ENCODE measurements at regions not wholly inside any gene's neighbourhood (a gene's known extent, or its start where the extent isn't known, plus 50 kb on each side); places are given as distances from the start of the nearest gene placed in this dataset.

DNA sequence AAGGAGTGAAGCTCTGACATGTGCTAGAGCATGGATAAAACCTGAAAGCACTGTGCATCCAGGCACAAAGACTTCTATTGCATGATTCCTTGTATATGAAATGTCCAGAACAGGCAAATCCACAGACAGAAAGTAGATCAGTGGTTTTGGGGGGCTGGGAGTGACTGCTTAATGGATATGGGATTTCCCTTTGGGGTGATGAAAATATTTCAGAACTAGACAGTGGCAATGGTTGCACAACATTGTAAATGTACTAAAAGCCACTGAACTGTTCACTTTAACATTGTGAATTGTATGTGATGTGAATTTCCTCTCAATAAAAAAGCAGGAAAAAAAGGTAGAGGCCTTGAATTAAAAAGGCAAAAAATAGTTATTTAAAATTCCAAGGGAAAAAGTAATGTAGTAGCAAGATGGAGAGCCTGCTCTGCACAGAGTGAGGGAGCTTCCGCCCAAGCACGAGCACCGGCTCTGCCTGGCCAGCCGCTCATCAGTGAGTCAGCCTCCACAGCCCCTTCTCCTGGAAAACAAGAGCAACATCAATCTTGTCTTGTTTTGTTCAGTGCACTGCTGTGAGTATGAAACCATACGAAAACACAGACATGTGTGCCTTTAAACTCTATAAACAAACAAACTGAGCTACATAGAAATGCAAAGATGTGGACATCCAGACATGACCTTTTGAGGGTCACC is 74.6 kb upstream of the THBS2 start:
- no peaks in the 10 kb centered on the region for H3K4me1 ChIP-seq (ENCODE audit: control insufficient read depth in 2 of 2, insufficient read depth in 2 of 2, low read length in 1 of 2)
- peaks cover 0 to 2% of the 10 kb centered on the region in 2 donors for H3K9me3 ChIP-seq (ENCODE audit: control insufficient read depth in 2 of 2, insufficient read depth in 1 of 2, low read depth in 1 of 2, low read length in 1 of 2)
- no peak overlapping the region for H3K4me3 ChIP-seq (ENCODE audit: low read depth in 1 of 2, low read length in 2 of 2)
- no peaks in the 10 kb centered on the region for H3K36me3 ChIP-seq (ENCODE audit: control insufficient read depth in 2 of 2, insufficient read depth in 2 of 2, low read length in 1 of 2)
- no peaks in the 10 kb centered on the region for H3K27me3 ChIP-seq (ENCODE audit: control insufficient read depth in 1 of 2, insufficient read depth in 2 of 2, low read length in 2 of 2)
- WGBS, 2 donors, result 42 to 73% methylated on average over 5 of the region's 5 CpGs
- H3K27ac ChIP-seq (ENCODE audit: low read depth in 2 of 2, low read length in 1 of 2), result no peak overlapping the region

DNA sequence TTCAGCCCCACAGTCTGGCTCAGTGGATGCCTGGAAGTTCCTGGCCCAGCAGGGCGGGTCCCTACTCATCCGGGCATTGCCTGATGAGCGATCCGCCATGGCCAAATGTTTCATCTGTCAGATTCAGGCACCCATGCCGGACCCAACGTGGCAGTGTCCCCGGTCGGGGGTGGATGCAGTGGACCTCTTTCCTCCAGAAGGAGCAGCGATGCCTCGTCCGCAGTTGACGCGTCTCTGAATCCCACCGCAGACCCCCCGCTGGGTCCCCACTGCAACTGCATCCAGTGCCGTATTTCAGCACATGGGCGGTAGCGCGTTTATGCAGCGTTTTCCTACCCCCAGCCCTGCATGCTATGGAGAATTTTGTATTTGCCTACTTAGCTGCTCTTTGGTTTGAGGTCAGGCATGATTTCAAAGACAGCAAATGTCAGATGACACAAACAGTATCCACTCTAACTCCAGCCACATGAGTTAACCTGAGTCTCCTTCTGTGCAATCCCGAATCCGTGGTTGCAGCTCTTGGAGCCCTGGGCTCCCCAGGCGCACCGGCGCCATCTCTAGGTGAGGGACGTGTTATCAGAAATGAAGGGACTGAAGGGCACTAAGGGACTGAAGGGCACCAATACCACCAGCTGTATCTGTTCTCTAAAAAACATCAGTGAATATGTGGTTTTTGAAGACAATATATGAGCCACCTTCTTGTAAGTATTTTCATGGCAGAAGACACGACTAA is 72.6 kb upstream of the THBS2 start:
- no peak overlapping the region for H3K4me3 ChIP-seq (ENCODE audit: low read depth in 1 of 2, low read length in 2 of 2)
- H3K4me1 ChIP-seq (ENCODE audit: control insufficient read depth in 2 of 2, insufficient read depth in 2 of 2, low read length in 1 of 2), result peaks cover 0 to 3% of the 10 kb centered on the region in 2 donors
- 85 to 86% methylated on average over 27 of the region's 27 CpGs for WGBS, 2 donors
- peaks cover 0 to 2% of the 10 kb centered on the region in 2 donors for H3K9me3 ChIP-seq (ENCODE audit: control insufficient read depth in 2 of 2, insufficient read depth in 1 of 2, low read depth in 1 of 2, low read length in 1 of 2)
- no peak overlapping the region for H3K27ac ChIP-seq (ENCODE audit: low read depth in 2 of 2, low read length in 1 of 2)
- H3K27me3 ChIP-seq (ENCODE audit: control insufficient read depth in 1 of 2, insufficient read depth in 2 of 2, low read length in 2 of 2), result no peaks in the 10 kb centered on the region
- no peaks in the 10 kb centered on the region for H3K36me3 ChIP-seq (ENCODE audit: control insufficient read depth in 2 of 2, insufficient read depth in 2 of 2, low read length in 1 of 2)

DNA sequence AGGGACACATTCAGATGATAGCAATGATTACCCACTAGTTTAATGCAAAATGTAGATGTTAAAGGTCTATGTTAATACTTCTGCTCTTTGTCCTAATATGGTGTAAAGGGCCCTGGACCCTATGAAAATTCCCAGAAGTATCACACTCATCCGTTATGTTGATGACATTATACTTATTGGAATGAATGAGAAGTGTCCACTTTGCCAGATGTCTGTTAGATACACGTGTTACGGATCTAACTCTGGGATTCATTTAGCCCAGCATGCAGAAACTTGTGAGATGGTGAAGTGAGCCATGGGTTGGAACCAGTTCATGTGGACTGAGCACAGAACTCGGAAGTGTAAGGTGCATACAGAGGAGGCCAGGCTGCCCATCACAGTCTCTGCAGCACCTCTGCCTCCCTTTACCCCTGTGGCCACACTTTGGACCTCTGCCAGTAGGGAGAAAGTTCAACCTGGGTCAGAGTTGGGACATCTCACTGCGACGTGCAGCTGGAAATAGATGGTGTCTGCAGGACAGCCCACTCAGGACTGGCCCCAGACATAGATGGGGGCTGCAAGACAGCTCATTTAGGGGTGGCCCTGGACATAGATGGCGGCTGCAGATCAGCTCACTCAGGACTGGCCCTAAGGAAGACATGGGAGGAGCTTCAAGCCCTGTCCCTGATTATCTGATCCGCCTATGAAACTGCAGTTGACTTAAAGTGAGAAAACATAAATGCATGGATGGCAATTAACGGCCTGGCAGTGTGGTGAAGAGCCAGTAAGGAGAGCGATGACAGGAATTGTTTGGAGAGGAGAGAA is 71.2 kb upstream of the THBS2 start:
- peaks cover 0 to 2% of the 10 kb centered on the region in 2 donors for H3K9me3 ChIP-seq (ENCODE audit: control insufficient read depth in 2 of 2, insufficient read depth in 1 of 2, low read depth in 1 of 2, low read length in 1 of 2)
- no peak overlapping the region for H3K27ac ChIP-seq (ENCODE audit: low read depth in 2 of 2, low read length in 1 of 2)
- no peak overlapping the region for H3K4me3 ChIP-seq (ENCODE audit: low read depth in 1 of 2, low read length in 2 of 2)
- peaks cover 0 to 3% of the 10 kb centered on the region in 2 donors for H3K4me1 ChIP-seq (ENCODE audit: control insufficient read depth in 2 of 2, insufficient read depth in 2 of 2, low read length in 1 of 2)
- H3K36me3 ChIP-seq (ENCODE audit: control insufficient read depth in 2 of 2, insufficient read depth in 2 of 2, low read length in 1 of 2), result no peaks in the 10 kb centered on the region
- no peaks in the 10 kb centered on the region for H3K27me3 ChIP-seq (ENCODE audit: control insufficient read depth in 1 of 2, insufficient read depth in 2 of 2, low read length in 2 of 2)
- 70 to 86% methylated on average over 10 of the region's 10 CpGs for WGBS, 2 donors

DNA sequence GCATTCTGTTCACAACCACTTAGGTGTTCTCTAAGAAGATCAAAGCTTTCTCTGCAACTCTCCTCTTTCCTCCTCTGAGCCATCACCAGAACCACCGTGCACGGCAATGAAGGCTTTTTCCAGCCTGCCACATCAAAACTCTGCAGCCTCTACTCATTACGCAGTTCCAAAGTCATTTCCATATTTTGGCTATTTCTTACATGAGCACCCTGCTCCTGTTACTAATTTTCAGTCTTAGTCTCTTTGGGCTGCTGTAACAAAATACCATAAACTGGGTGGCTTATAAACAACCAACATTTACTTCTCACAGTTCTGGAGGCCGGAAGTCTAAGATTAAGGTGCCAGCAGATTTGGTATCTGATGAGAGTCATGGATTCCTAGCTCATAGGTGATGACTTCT is 70.4 kb upstream of the THBS2 start:
- 92% methylated on average over 4 of the region's 4 CpGs for WGBS, 2 donors
- peaks cover 0 to 2% of the 10 kb centered on the region in 2 donors for H3K9me3 ChIP-seq (ENCODE audit: control insufficient read depth in 2 of 2, insufficient read depth in 1 of 2, low read depth in 1 of 2, low read length in 1 of 2)
- no peak overlapping the region for H3K27ac ChIP-seq (ENCODE audit: low read depth in 2 of 2, low read length in 1 of 2)
- H3K4me1 ChIP-seq (ENCODE audit: control insufficient read depth in 2 of 2, insufficient read depth in 2 of 2, low read length in 1 of 2), result peaks cover 0 to 3% of the 10 kb centered on the region in 2 donors
- H3K27me3 ChIP-seq (ENCODE audit: control insufficient read depth in 1 of 2, insufficient read depth in 2 of 2, low read length in 2 of 2), result no peaks in the 10 kb centered on the region
- H3K4me3 ChIP-seq (ENCODE audit: low read depth in 1 of 2, low read length in 2 of 2), result no peak overlapping the region
- H3K36me3 ChIP-seq (ENCODE audit: control insufficient read depth in 2 of 2, insufficient read depth in 2 of 2, low read length in 1 of 2), result no peaks in the 10 kb centered on the region

DNA sequence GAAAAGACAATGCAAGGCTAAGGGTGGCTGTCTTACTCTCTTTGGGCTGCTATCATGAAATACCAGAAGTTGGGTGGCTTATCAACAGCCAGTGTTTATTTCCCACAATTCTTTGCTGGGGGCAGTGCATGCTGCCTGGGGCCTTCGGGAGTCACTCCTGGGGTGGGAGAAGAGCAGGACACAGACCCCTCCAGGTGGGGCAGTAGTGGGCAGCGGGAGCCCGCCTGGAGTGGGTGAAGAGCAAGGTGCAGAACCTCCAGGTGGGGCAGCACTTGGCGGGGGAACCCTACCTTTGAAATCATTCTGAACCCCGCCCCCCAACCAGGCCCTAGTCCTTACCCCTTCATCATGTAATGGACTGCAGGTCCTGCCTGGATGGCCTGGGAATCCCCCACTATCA is 69.6 kb upstream of the THBS2 start:
- Histone ChIP-seq H3K27me3 (ENCODE audit: control insufficient read depth in 1 of 2, insufficient read depth in 2 of 2, low read length in 2 of 2) (no peaks in the 10 kb centered on the region), H3K4me3 (ENCODE audit: low read depth in 1 of 2, low read length in 2 of 2) (no peak overlapping the region), H3K36me3 (ENCODE audit: control insufficient read depth in 2 of 2, insufficient read depth in 2 of 2, low read length in 1 of 2) (no peaks in the 10 kb centered on the region), H3K4me1 (ENCODE audit: control insufficient read depth in 2 of 2, insufficient read depth in 2 of 2, low read length in 1 of 2) (peaks cover 0 to 3% of the 10 kb centered on the region in 2 donors), H3K9me3 (ENCODE audit: control insufficient read depth in 2 of 2, insufficient read depth in 1 of 2, low read depth in 1 of 2, low read length in 1 of 2) (peaks cover 0 to 2% of the 10 kb centered on the region in 2 donors), H3K27ac (ENCODE audit: low read depth in 2 of 2, low read length in 1 of 2) (no peak overlapping the region)
- WGBS, 2 donors, result 88 to 93% methylated on average over 5 of the region's 5 CpGs

DNA sequence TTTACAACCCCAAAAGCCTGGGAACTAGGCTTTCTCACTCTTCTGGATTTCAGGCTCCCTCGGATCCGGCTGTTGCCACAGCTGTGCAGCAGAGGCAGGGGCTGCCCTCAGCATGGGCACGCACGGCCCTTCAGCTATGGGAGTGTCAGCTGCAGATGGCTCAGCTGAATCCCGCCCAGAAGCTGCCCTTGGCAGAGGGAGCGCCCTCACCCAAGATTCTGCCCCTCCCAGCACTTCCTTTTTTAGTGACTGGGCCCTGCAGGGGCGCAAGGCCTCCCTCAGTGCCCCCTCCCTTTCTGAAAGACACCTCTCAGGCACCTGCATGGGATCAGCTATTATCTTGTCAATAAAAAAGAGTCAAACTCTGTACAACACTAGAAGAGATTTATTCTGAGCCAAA is 67.9 kb upstream of the THBS2 start:
- Histone ChIP-seq H3K27me3 (ENCODE audit: control insufficient read depth in 1 of 2, insufficient read depth in 2 of 2, low read length in 2 of 2) (no peaks in the 10 kb centered on the region), H3K36me3 (ENCODE audit: control insufficient read depth in 2 of 2, insufficient read depth in 2 of 2, low read length in 1 of 2) (no peaks in the 10 kb centered on the region), H3K4me3 (ENCODE audit: low read depth in 1 of 2, low read length in 2 of 2) (no peak overlapping the region), H3K9me3 (ENCODE audit: control insufficient read depth in 2 of 2, insufficient read depth in 1 of 2, low read depth in 1 of 2, low read length in 1 of 2) (peaks cover 0 to 2% of the 10 kb centered on the region in 2 donors), H3K4me1 (ENCODE audit: control insufficient read depth in 2 of 2, insufficient read depth in 2 of 2, low read length in 1 of 2) (peaks cover 0 to 3% of the 10 kb centered on the region in 2 donors), H3K27ac (ENCODE audit: low read depth in 2 of 2, low read length in 1 of 2) (no peak overlapping the region)
- 44 to 53% methylated on average over 7 of the region's 7 CpGs for WGBS, 2 donors

DNA sequence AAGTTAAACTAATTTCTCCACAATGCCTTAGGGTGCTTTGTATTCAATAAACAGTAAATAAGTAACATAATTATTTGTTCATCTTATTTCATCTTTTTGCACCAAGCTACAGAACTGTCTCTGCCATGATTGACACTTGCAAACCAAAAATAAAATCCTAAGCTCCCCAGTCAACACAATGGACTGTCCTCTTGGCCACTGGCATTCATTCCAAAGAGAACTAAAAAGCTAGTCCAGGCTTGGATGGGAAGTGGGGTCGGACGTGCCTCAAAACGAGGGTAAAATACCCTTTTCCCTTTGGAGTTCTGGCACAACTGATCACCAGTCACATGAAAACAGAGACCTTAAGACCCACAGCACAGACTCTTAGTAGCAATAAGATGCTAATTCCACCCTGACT is 66.4 kb upstream of the THBS2 start:
- no peak overlapping the region for H3K27ac ChIP-seq (ENCODE audit: low read depth in 2 of 2, low read length in 1 of 2)
- H3K36me3 ChIP-seq (ENCODE audit: control insufficient read depth in 2 of 2, insufficient read depth in 2 of 2, low read length in 1 of 2), result no peaks in the 10 kb centered on the region
- WGBS, 2 donors, result 62 to 83% methylated on average over 3 of the region's 3 CpGs
- peaks cover 0 to 3% of the 10 kb centered on the region in 2 donors for H3K4me1 ChIP-seq (ENCODE audit: control insufficient read depth in 2 of 2, insufficient read depth in 2 of 2, low read length in 1 of 2)
- H3K27me3 ChIP-seq (ENCODE audit: control insufficient read depth in 1 of 2, insufficient read depth in 2 of 2, low read length in 2 of 2), result no peaks in the 10 kb centered on the region
- H3K4me3 ChIP-seq (ENCODE audit: low read depth in 1 of 2, low read length in 2 of 2), result no peak overlapping the region
- H3K9me3 ChIP-seq (ENCODE audit: control insufficient read depth in 2 of 2, insufficient read depth in 1 of 2, low read depth in 1 of 2, low read length in 1 of 2), result peaks cover 0 to 8% of the 10 kb centered on the region in 2 donors

DNA sequence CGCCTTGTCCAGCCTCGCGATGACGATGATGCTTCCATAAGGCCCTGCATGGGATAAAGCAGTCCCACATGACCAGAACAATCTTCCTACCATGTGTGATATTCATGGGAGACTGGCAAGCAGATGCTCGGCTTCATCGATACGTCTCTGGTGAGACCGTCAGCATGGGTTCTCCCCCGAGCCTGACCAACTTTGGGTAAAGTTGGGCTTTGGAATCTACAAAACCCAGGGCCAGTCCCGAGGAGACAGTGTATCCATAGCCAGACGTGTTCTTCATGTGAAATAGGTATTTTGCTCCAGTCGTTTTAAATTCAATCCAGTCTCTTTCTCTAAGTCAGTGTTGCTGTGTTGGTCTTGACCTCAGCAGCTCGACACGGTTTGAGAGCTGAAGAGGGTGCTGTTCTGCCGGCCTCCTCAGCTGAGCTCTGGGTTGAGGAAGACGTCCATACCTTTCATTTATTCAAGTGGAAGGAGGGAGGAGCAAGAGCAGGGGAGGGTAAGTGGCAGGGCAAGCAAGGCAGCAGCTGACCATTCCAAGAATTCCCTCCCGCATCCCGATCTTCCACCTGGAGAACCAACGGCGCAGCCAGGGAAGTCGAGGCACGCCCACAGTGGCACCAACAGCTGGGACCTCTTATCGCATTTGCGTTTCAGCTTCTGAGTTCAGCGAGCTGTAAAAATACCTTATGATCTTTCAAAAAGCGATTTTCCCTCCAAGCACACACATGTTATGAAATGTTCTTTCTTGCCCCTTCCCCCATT is 64.0 kb upstream of the THBS2 start:
- 90 to 92% methylated on average over 26 of the region's 26 CpGs for WGBS, 2 donors
- H3K36me3 ChIP-seq (ENCODE audit: control insufficient read depth in 2 of 2, insufficient read depth in 2 of 2, low read length in 1 of 2), result no peaks in the 10 kb centered on the region
- no peaks in the 10 kb centered on the region for H3K27me3 ChIP-seq (ENCODE audit: control insufficient read depth in 1 of 2, insufficient read depth in 2 of 2, low read length in 2 of 2)
- H3K4me1 ChIP-seq (ENCODE audit: control insufficient read depth in 2 of 2, insufficient read depth in 2 of 2, low read length in 1 of 2), result peaks cover 0 to 3% of the 10 kb centered on the region in 2 donors
- H3K27ac ChIP-seq (ENCODE audit: low read depth in 2 of 2, low read length in 1 of 2), result no peak overlapping the region
- no peak overlapping the region for H3K4me3 ChIP-seq (ENCODE audit: low read depth in 1 of 2, low read length in 2 of 2)
- H3K9me3 ChIP-seq (ENCODE audit: control insufficient read depth in 2 of 2, insufficient read depth in 1 of 2, low read depth in 1 of 2, low read length in 1 of 2), result peaks cover 0 to 6% of the 10 kb centered on the region in 2 donors

DNA sequence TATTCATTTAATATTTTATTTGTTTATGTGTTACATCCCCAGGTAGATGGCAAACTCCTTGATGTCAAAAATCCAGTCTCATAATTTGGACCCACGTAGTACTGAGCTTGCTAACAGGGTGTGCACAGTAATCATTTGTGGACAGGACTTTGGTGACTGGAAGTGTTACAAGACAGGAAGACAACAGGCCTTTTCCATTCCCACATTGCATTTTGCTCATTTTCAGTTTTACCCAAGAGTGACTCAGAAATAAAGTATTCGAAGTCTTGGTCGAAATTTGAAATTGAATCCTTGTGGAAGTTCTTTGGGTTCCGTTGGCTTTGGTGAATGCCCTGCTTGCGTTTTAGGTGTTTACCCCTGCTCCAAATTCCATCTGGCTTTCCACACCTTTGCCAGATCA is 63.0 kb upstream of the THBS2 start:
- H3K9me3 ChIP-seq (ENCODE audit: control insufficient read depth in 2 of 2, insufficient read depth in 1 of 2, low read depth in 1 of 2, low read length in 1 of 2), result peaks cover 0 to 6% of the 10 kb centered on the region in 2 donors
- no peak overlapping the region for H3K27ac ChIP-seq (ENCODE audit: low read depth in 2 of 2, low read length in 1 of 2)
- WGBS, 2 donors, result 90 to 94% methylated on average over 5 of the region's 5 CpGs
- H3K4me1 ChIP-seq (ENCODE audit: control insufficient read depth in 2 of 2, insufficient read depth in 2 of 2, low read length in 1 of 2), result peaks cover 0 to 3% of the 10 kb centered on the region in 2 donors
- H3K4me3 ChIP-seq (ENCODE audit: low read depth in 1 of 2, low read length in 2 of 2), result no peak overlapping the region
- no peaks in the 10 kb centered on the region for H3K36me3 ChIP-seq (ENCODE audit: control insufficient read depth in 2 of 2, insufficient read depth in 2 of 2, low read length in 1 of 2)
- H3K27me3 ChIP-seq (ENCODE audit: control insufficient read depth in 1 of 2, insufficient read depth in 2 of 2, low read length in 2 of 2), result no peaks in the 10 kb centered on the region
